Chondrocyte (in vitro differentiated cells): ENCODE measurements at regions not wholly inside any gene's neighbourhood (a gene's known extent, or its start where the extent isn't known, plus 50 kb on each side); places are given as distances from the start of the nearest gene placed in this dataset.

Experiments
- DNase-seq: peaks from one replicate; pipeline ENCODE4 v3.0.0; 2021; ENCODE audit warnings: mixed read lengths, low spot score
- H3K27ac Mint-ChIP-seq: one replicate; pipeline ENCODE4 v1.8.0; 2021; ENCODE audit warnings: mild to moderate bottlenecking, moderate library complexity, mixed read lengths; ENCODE audit not compliant: unreplicated experiment
- H3K27me3 Mint-ChIP-seq: 2 replicates; pipeline ENCODE4 v1.8.0; 2021; ENCODE audit warnings: low read depth, mixed read lengths
- H3K36me3 Mint-ChIP-seq: 2 replicates; pipeline ENCODE4 v1.8.0; 2021; ENCODE audit warnings: low read depth, mixed read lengths
- H3K4me1 Mint-ChIP-seq: 2 replicates; pipeline ENCODE4 v1.8.0; 2021; ENCODE audit warnings: low read depth, mild to moderate bottlenecking, mixed read lengths
- H3K4me3 Mint-ChIP-seq: one replicate; pipeline ENCODE4 v1.8.0; 2021; ENCODE audit warnings: mild to moderate bottlenecking, moderate library complexity, mixed read lengths; ENCODE audit not compliant: unreplicated experiment
- H3K9me3 Mint-ChIP-seq: 2 replicates; pipeline ENCODE4 v1.8.0; 2021; ENCODE audit warnings: low read depth, mixed read lengths
- CTCF ChIP-seq: fragments of 200-600 bp; sonication (generic); IDR thresholded peaks from 2 replicates; pipeline ENCODE4 v1.5.0; 2021; ENCODE audit warnings: antibody characterized with exemption, mild to moderate bottlenecking, moderate library complexity

DNA sequence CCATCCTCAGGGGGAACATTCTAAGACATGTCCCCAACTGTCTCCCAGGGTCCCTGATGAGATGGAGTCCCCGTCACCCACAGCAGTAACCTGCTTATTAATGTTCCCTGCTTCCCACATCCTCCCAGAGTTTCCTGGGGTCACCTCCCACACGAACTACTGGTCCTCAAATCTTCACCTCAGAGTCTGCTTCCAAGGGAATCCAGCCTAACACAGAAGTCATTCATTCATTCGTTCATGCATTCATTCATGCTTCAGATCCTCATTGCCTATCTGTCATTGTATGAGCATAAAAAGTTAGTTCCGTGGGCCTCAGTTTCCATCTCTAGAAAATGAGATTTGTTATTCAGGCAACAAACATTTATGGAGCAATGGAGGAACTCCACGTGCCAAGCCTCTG lies 516.2 kb downstream of the SHQ1 start:
- TF ChIP-seq CTCF = no peak
- H3K9me3 Mint-ChIP-seq = no peaks in the 10 kb centered on the region
- H3K27ac Mint-ChIP-seq = no peak overlapping the region
- H3K4me3 Mint-ChIP-seq = no peak overlapping the region
- H3K4me1 Mint-ChIP-seq = peaks cover 6% of the 10 kb centered on the region
- H3K27me3 Mint-ChIP-seq = peaks cover 9% of the 10 kb centered on the region
- DNase-seq = no peak
- no peaks in the 10 kb centered on the region for H3K36me3 Mint-ChIP-seq

- Mint-ChIP-seq H3K4me3 (no peak overlapping the region), H3K27ac (no peak overlapping the region), H3K4me1 (peaks cover 6% of the 10 kb centered on the region), H3K36me3 (no peaks in the 10 kb centered on the region), H3K9me3 (no peaks in the 10 kb centered on the region), H3K27me3 (peaks cover 9% of the 10 kb centered on the region)
- DNase-seq = no peak
- no peak for TF ChIP-seq CTCF
Observed at GRCh38 chr3:72331076-72331475, 517.2 kb downstream of the SHQ1 start.

GRCh38 chr3:72329354-72329753 lies 518.9 kb downstream of the SHQ1 start:
- no peak for TF ChIP-seq CTCF
- no peak for DNase-seq
- no peak overlapping the region for H3K27ac Mint-ChIP-seq
- peaks cover 9% of the 10 kb centered on the region for H3K27me3 Mint-ChIP-seq
- peaks cover 6% of the 10 kb centered on the region for H3K4me1 Mint-ChIP-seq
- no peaks in the 10 kb centered on the region for H3K9me3 Mint-ChIP-seq
- no peaks in the 10 kb centered on the region for H3K36me3 Mint-ChIP-seq
- no peak overlapping the region for H3K4me3 Mint-ChIP-seq

GRCh38 chr3:72328755-72329277 lies 519.4 kb downstream of the SHQ1 start:
- no peak overlapping the region for H3K4me3 Mint-ChIP-seq
- H3K27me3 Mint-ChIP-seq = peaks cover 9% of the 10 kb centered on the region
- no peaks in the 10 kb centered on the region for H3K36me3 Mint-ChIP-seq
- TF ChIP-seq CTCF = no peak
- DNase-seq = no peak
- no peak overlapping the region for H3K27ac Mint-ChIP-seq
- no peaks in the 10 kb centered on the region for H3K9me3 Mint-ChIP-seq
- H3K4me1 Mint-ChIP-seq = peaks cover 6% of the 10 kb centered on the region

GRCh38 chr3:72327008-72327407 lies 521.2 kb downstream of the SHQ1 start:
- no peaks in the 10 kb centered on the region for H3K9me3 Mint-ChIP-seq
- peaks cover 6% of the 10 kb centered on the region for H3K27me3 Mint-ChIP-seq
- no peak overlapping the region for H3K27ac Mint-ChIP-seq
- H3K4me1 Mint-ChIP-seq = peaks cover 6% of the 10 kb centered on the region
- no peak overlapping the region for H3K4me3 Mint-ChIP-seq
- no peak for DNase-seq
- TF ChIP-seq CTCF = no peak
- H3K36me3 Mint-ChIP-seq = no peaks in the 10 kb centered on the region
